ENCODE measurements at regions not wholly inside any gene's neighbourhood (a gene's known extent, or its start where the extent isn't known, plus 50 kb on each side); places are given as distances from the start of the nearest gene placed in this dataset.

GRCh38 chr10:83656924-83657323 is 482.4 kb upstream of the GHITM start:
- TF ChIP-seq CTCF (IDR thresholded peaks at IDR 0.05): no peak
- no peak for TF ChIP-seq POLR2A (IDR thresholded peaks at IDR 0.05)
